ENCODE measurements at regions not wholly inside any gene's neighbourhood (a gene's known extent, or its start where the extent isn't known, plus 50 kb on each side); places are given as distances from the start of the nearest gene placed in this dataset.

- Histone ChIP-seq H3K4me3 (ENCODE audit: low read depth, low read length, poor library complexity, severe bottlenecking) (no peak overlapping the region), H4K20me1 (ENCODE audit: insufficient read depth, low read length) (no peaks in the 10 kb centered on the region), H3K9me3 (ENCODE audit: low read length) (no peaks in the 10 kb centered on the region), H3K9me2 (ENCODE audit: insufficient read depth, low read length) (no peaks in the 10 kb centered on the region), H2AFZ (ENCODE audit: low read length) (no peak overlapping the region), H3K27ac (ENCODE audit: low read depth, low read length, poor library complexity, severe bottlenecking) (no peak overlapping the region), H3K79me2 (ENCODE audit: insufficient read depth, low read depth, low read length) (no peaks in the 10 kb centered on the region), H3K36me3 (ENCODE audit: insufficient read depth, low read length) (no peaks in the 10 kb centered on the region), H3K4me2 (ENCODE audit: low read length) (no peak overlapping the region), H3K4me1 (ENCODE audit: insufficient read depth, low read length, poor library complexity, severe bottlenecking) (no peaks in the 10 kb centered on the region)
- no peak for DNase-seq (ENCODE audit: low spot score)
- ChIA-PET POLR2A (no interaction called here), CTCF (ENCODE audit: unreplicated experiment) (no interaction called here)
- intact Hi-C loops (cut with micrococcal nuclease; ENCODE audit: unreplicated experiment), result no loop called here
- TF ChIP-seq EZH2phosphoT487 (IDR thresholded peaks at IDR 0.05; ENCODE audit: borderline replicate concordance, low read depth, low read length) (no peak), CTCF (conservative IDR thresholded peaks at IDR 0.05; ENCODE audit: low read length) (no peak)
- BruUV-seq (replicated peaks), result no TSS peak
Measured at GRCh38 chr1:177746155-177746554, 223.7 kb downstream of the SEC16B start.

- TF ChIP-seq CTCF (conservative IDR thresholded peaks at IDR 0.05; ENCODE audit: low read length), result no peak
- no peak for TF ChIP-seq EZH2phosphoT487 (IDR thresholded peaks at IDR 0.05; ENCODE audit: borderline replicate concordance, low read depth, low read length)
- BruUV-seq (replicated peaks), result no TSS peak
Measured at GRCh38 chr1:177744906-177745305, 225.0 kb downstream of the SEC16B start.

GRCh38 chr1:177741476-177741875, 228.4 kb downstream of the SEC16B start:
- Histone ChIP-seq H3K4me1 (ENCODE audit: insufficient read depth, low read length, poor library complexity, severe bottlenecking) (no peaks in the 10 kb centered on the region), H3K4me2 (ENCODE audit: low read length) (no peak overlapping the region), H3K4me3 (ENCODE audit: low read depth, low read length, poor library complexity, severe bottlenecking) (no peak overlapping the region), H4K20me1 (ENCODE audit: insufficient read depth, low read length) (no peaks in the 10 kb centered on the region), H3K9me2 (ENCODE audit: insufficient read depth, low read length) (no peaks in the 10 kb centered on the region), H3K9me3 (ENCODE audit: low read length) (no peaks in the 10 kb centered on the region), H3K27ac (ENCODE audit: low read depth, low read length, poor library complexity, severe bottlenecking) (no peak overlapping the region), H3K79me2 (ENCODE audit: insufficient read depth, low read depth, low read length) (no peaks in the 10 kb centered on the region), H3K36me3 (ENCODE audit: insufficient read depth, low read length) (no peaks in the 10 kb centered on the region), H2AFZ (ENCODE audit: low read length) (no peak overlapping the region)
- DNase-seq (ENCODE audit: low spot score), result no peak
- BruUV-seq (replicated peaks), result no TSS peak
- ChIA-PET CTCF (ENCODE audit: unreplicated experiment) (no interaction called here), POLR2A (no interaction called here)
- no peak for TF ChIP-seq EZH2phosphoT487 (IDR thresholded peaks at IDR 0.05; ENCODE audit: borderline replicate concordance, low read depth, low read length)
- TF ChIP-seq CTCF (conservative IDR thresholded peaks at IDR 0.05; ENCODE audit: low read length), result no peak
- intact Hi-C loops (cut with micrococcal nuclease; ENCODE audit: unreplicated experiment), result no loop called here

More at GRCh38 chr1:177744906-177745305, 225.0 kb downstream of the SEC16B start:
- intact Hi-C loops (cut with micrococcal nuclease; ENCODE audit: unreplicated experiment), result no loop called here
- DNase-seq (ENCODE audit: low spot score), result no peak
- Histone ChIP-seq H3K36me3 (ENCODE audit: insufficient read depth, low read length) (no peaks in the 10 kb centered on the region), H4K20me1 (ENCODE audit: insufficient read depth, low read length) (no peaks in the 10 kb centered on the region), H3K4me2 (ENCODE audit: low read length) (no peak overlapping the region), H3K4me1 (ENCODE audit: insufficient read depth, low read length, poor library complexity, severe bottlenecking) (no peaks in the 10 kb centered on the region), H3K79me2 (ENCODE audit: insufficient read depth, low read depth, low read length) (no peaks in the 10 kb centered on the region), H3K9me2 (ENCODE audit: insufficient read depth, low read length) (no peaks in the 10 kb centered on the region), H3K9me3 (ENCODE audit: low read length) (no peaks in the 10 kb centered on the region), H3K4me3 (ENCODE audit: low read depth, low read length, poor library complexity, severe bottlenecking) (no peak overlapping the region), H3K27ac (ENCODE audit: low read depth, low read length, poor library complexity, severe bottlenecking) (no peak overlapping the region), H2AFZ (ENCODE audit: low read length) (no peak overlapping the region)
- ChIA-PET POLR2A (interaction anchor here (0.6 to 1.0 kb wide), 2 partner anchors 21 to 171 kb away, joined by 3 read pairs; no protein-coding TSS in a partner anchor), CTCF (ENCODE audit: unreplicated experiment) (no interaction called here)

Measured in OCI-LY7 (cell line).